ENCODE measurements at regions not wholly inside any gene's neighbourhood (a gene's known extent, or its start where the extent isn't known, plus 50 kb on each side); places are given as distances from the start of the nearest gene placed in this dataset.

GRCh38 chr2:114083717-114084387 is 194.0 kb downstream of the ACTR3 start:
- Mint-ChIP-seq H3K27me3 (ENCODE audit: insufficient read depth) (peaks cover 13% of the 10 kb centered on the region), H3K27ac (no peak overlapping the region)

DNA sequence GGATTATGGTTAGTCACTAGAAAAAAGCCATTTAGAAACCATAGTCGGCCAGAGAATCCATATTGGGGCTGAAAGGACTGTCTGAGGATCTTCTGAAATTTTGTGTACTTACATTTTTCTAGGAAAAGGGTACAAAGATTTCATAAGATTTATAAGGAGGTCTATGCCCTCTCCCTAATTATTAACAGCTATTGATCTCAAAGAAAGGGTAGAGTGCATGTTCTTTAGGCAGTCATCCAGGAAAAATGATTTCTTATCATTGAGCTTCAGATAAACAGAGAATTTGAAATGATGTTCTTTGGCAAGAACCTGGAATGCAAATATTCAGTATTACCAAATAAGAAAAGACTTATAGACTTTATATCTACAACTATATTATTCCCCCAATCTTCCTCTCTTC is 195.3 kb downstream of the ACTR3 start:
- Mint-ChIP-seq H3K4me1 (ENCODE audit: low read depth) (peaks cover 12% of the 10 kb centered on the region), H3K36me3 (ENCODE audit: low read depth) (no peaks in the 10 kb centered on the region), H3K9me3 (no peaks in the 10 kb centered on the region), H3K4me3 (no peak overlapping the region), H3K27me3 (ENCODE audit: insufficient read depth) (peaks cover 9% of the 10 kb centered on the region; the same call in 1 of the 2 replicates), H3K27ac (no peak overlapping the region)
- no peak for DNase-seq
- TF ChIP-seq, protein P1, sequence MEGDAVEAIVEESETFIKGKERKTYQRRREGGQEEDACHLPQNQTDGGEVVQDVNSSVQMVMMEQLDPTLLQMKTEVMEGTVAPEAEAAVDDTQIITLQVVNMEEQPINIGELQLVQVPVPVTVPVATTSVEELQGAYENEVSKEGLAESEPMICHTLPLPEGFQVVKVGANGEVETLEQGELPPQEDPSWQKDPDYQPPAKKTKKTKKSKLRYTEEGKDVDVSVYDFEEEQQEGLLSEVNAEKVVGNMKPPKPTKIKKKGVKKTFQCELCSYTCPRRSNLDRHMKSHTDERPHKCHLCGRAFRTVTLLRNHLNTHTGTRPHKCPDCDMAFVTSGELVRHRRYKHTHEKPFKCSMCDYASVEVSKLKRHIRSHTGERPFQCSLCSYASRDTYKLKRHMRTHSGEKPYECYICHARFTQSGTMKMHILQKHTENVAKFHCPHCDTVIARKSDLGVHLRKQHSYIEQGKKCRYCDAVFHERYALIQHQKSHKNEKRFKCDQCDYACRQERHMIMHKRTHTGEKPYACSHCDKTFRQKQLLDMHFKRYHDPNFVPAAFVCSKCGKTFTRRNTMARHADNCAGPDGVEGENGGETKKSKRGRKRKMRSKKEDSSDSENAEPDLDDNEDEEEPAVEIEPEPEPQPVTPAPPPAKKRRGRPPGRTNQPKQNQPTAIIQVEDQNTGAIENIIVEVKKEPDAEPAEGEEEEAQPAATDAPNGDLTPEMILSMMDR (IDR thresholded peaks at IDR 0.05): no peak

More at GRCh38 chr2:114083717-114084387, 194.0 kb downstream of the ACTR3 start:
- no peak for DNase-seq
- H3K4me3 Mint-ChIP-seq: no peak overlapping the region
- no peaks in the 10 kb centered on the region for H3K36me3 Mint-ChIP-seq (ENCODE audit: low read depth)
- no peaks in the 10 kb centered on the region for H3K9me3 Mint-ChIP-seq
- TF ChIP-seq, protein P1 (IDR thresholded peaks at IDR 0.05): no peak
- no peaks in the 10 kb centered on the region for H3K4me1 Mint-ChIP-seq (ENCODE audit: low read depth)

DNA sequence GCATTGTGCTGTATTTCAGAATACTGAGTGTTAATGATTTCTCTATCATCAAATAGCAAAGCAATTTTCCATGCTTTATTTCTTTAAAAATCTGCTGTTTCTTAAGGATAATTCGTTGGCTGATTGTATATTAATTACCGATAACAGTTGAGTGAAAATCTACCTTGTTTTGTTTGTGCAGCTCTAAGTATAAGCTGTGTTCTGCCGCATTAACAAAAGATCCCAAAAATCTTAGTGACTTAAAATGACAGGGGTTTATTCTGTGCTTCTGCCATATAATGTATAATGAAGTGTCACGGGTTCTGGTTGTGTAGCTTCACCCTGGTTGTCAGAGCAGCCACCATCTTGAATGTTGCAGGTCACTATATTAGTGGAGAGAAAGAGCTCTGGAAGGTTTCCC is 196.1 kb downstream of the ACTR3 start:
- Mint-ChIP-seq H3K4me1 (ENCODE audit: low read depth) (peaks cover 13% of the 10 kb centered on the region), H3K27ac (no peak overlapping the region), H3K4me3 (no peak overlapping the region), H3K36me3 (ENCODE audit: low read depth) (no peaks in the 10 kb centered on the region), H3K27me3 (ENCODE audit: insufficient read depth) (peaks cover 9% of the 10 kb centered on the region; the same call in 1 of the 2 replicates), H3K9me3 (no peaks in the 10 kb centered on the region)
- DNase-seq: no peak
- TF ChIP-seq, protein P1 (IDR thresholded peaks at IDR 0.05): no peak

GRCh38 chr2:114089636-114090319 is 199.9 kb downstream of the ACTR3 start:
- H3K9me3 Mint-ChIP-seq: no peaks in the 10 kb centered on the region

DNA sequence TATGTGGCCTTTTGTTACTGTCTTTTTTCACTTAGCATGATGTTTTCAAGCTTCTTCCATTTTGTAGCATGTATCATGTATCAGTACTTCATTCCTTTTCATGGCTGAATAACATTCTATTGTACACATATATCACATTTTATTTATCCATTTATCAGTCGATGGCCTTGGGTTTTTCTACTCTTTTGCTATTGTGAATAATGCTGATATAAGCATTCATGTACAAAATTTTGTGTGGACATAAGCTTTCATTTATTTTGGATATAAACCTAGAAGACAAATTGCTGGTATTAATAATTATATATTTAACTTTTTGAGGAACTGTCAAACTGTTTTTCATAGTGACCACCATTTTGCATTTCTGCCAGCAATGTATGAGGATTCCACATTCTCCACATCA is 201.1 kb downstream of the ACTR3 start:
- peaks cover 13% of the 10 kb centered on the region for H3K4me1 Mint-ChIP-seq (ENCODE audit: low read depth)

More at GRCh38 chr2:114089636-114090319, 199.9 kb downstream of the ACTR3 start:
- TF ChIP-seq, protein P1 (IDR thresholded peaks at IDR 0.05): no peak
- H3K36me3 Mint-ChIP-seq (ENCODE audit: low read depth): no peaks in the 10 kb centered on the region
- H3K27me3 Mint-ChIP-seq (ENCODE audit: insufficient read depth): peaks cover 6% of the 10 kb centered on the region
- no peak overlapping the region for H3K27ac Mint-ChIP-seq
- H3K4me1 Mint-ChIP-seq (ENCODE audit: low read depth): peaks cover 13% of the 10 kb centered on the region
- peak overlapping the region; percentile 14; the same call in 1 of the 2 replicates for H3K4me3 Mint-ChIP-seq
- peak; percentile 20 for DNase-seq

More for the DNA sequence above, 201.1 kb downstream of the ACTR3 start:
- Mint-ChIP-seq H3K27me3 (ENCODE audit: insufficient read depth) (peaks cover 6% of the 10 kb centered on the region), H3K27ac (no peak overlapping the region), H3K36me3 (ENCODE audit: low read depth) (no peaks in the 10 kb centered on the region), H3K9me3 (peaks cover 10% of the 10 kb centered on the region; the same call in 1 of the 2 replicates), H3K4me3 (no peak overlapping the region)
- TF ChIP-seq, protein P1 (IDR thresholded peaks at IDR 0.05): no peak
- no peak for DNase-seq
